ENCODE measurements at regions not wholly inside any gene's neighbourhood (a gene's known extent, or its start where the extent isn't known, plus 50 kb on each side); places are given as distances from the start of the nearest gene placed in this dataset.
"Not testable (repeated sequence)": the region's sequence is repeated elsewhere in the genome, so short reads cannot be mapped to it uniquely, and the experiment has no call there.

GRCh38 chr5:99317136-99317535 is 388.3 kb upstream of the CHD1 start:
- no peak for DNase-seq

DNA sequence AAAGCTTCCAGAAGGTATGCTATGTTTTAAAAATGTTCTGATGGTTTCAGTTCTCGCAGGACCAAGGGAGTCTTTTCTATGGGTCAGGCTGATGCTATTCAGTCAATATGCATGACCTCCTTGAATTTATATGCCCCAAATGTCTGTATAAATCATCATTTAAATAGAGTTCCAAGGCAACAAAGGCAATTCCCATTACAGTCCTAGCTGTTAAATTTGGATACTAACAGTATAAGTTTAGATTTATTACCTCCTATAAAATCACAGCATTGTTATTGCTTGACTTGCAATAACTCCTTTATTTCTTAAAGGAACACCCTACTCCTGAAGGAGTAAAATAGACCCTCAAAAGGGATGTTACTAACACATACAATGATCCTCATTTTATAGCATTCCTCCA is 387.7 kb upstream of the CHD1 start:
- no peak for DNase-seq

- no peak for DNase-seq
Measured at GRCh38 chr5:99315413-99316183, 386.8 kb upstream of the CHD1 start.

DNA sequence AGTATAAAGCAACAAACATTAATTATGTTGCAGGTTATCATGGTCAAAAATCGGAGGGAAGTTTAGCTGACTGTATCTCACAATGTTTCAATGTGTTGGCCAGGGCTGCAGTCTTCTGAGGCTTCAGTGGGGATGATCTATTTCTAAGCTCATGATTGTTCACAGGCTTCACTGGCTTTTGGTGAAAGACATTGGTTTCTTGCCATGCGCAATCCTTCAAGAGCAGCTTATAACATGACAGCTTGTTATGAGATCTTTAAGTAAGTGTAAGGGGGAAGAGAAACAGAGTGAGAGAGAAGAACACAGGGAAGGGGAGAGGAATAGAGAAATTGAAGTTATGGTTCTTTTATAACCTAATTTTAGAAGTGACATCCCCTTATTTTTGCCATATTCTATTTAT is 385.9 kb upstream of the CHD1 start:
- DNase-seq: no peak

DNA sequence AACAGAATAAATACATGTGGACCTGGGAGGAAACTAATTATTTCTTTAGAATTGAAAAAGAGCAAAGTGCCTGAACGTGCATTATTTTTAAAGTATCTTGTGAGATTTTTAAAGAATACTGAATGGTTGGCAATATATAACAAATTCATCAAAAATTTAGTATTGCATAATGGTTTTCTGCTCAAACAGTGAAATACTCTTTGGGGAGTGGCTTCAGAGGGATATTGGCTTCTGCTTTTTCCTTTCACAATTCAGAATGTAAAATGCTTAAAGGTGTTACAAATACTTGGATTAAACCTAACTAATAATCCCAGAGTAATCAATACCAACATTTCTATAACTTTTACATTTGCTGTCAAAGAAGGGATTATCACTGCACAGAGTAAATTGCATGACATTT is 379.3 kb upstream of the CHD1 start:
- DNase-seq: no peak

- no peak for DNase-seq
Measured at GRCh38 chr5:99305045-99305580, 376.3 kb upstream of the CHD1 start.

GRCh38 chr5:99285606-99286005 is 356.8 kb upstream of the CHD1 start:
- DNase-seq: no peak

DNA sequence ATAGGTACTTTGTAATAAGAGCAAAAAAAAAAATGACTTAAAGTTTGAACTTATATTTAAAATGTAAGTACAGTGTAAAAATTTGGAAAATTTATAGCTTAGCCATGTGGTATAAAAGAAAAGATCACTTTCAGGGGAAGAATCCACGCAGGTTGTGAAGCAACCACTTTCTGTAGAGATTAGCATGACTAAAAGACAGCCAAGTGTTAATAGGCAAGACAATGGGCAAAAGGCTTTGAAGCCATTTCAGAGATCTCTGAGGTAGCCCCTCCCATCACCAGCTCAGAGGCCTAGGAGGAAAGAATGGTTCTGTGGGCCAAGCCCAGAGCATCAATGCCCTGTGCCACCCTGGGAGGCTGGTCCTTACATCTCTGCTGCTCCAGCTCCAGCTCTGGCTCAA is 346.3 kb upstream of the CHD1 start:
- DNase-seq: no peak

GRCh38 chr5:99272576-99272975 is 343.8 kb upstream of the CHD1 start:
- no peak for DNase-seq

- no peak for DNase-seq
Measured at GRCh38 chr5:99258819-99259218, 330.0 kb upstream of the CHD1 start.

DNA sequence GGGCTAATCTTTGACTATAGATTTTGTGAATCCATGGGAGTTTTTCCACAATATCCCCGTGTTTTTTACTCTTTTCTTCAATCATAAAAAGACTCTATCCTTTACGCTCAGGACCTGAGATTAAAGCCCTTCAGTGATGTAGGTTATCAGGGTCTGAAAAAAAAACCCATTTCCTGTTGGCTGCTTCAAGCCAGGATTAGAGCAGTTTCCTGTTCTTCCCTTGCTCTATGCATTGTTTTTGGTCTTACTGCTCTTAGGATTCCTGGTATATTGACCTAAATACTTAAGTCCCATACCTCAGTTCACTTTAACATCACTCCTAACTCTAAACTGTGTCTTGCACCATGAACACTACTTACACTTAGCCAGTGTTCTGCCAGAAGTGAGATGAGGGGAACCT is 319.3 kb upstream of the CHD1 start:
- no peak for DNase-seq

DNA sequence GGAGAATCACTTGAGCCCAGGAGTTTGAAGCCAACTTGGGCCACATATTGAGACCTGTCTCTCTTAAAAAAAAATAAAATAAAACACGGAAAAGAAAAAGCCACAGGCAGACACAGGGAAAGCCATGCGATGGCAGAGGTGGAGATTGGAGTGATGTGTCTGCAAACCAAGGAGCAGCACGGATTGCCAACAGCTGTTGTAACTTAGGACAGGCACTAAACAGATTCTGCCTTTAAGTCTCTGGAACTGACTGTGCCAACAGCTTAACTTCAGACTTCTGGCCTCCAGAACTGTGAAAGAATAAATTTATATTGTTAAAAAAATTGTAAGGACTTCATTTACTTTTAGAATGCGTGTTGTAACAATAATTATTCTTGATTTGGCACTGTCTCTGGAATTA is 318.5 kb upstream of the CHD1 start:
- no peak for DNase-seq

GRCh38 chr5:99243111-99243510 is 314.3 kb upstream of the CHD1 start:
- DNase-seq: no peak

DNA sequence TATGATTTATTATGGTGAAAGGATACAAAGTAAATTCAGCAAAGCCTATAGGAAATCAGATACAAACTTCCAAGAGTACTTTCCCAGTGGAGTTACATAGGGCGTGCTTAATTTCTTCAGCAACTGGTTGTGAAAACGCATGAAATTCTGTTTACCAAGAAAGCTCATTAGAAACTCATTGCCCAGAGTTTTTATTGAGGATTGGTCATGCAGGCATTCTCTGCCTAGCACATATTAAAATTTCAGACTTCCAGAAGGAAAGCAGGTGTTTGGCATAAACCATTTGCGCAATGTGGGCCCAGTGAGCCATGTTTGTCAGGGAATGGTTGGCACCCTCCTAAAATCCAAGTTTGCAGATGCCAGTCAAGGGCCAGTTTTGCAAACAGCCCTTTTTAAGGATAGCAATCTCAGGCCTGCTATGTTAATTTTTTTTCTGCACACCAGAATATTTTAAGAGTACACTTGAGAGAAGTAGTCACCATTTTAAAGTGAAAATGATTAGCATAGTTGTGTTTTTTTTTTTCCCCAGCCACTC is 311.1 kb upstream of the CHD1 start:
- no peak for DNase-seq

DNA sequence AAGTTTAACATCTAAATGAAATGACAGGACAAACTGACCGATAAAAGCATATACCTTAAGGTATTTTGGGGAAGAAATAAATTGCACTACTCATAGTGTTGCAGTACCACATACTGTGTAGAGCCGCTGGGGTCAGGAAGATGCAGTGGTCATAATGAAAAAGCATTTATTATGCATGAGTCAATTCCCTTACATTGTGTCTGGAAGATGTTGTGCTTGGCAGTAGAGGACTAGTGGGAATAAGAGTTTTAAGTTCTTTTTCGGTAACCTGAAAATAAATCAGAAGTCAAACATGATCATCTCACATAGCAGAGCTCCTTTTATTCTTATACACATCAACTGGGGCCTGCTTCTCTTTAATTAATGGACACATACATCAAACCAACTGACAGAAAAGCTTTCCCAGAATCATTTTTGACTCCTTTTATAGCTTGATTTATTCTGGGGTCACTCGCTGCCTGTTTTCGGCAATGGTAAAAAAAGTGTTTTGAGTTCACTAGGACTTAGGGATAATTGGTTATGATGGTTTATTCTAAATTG is 262.5 kb upstream of the CHD1 start:
- no peak for DNase-seq

- no peak for DNase-seq
Measured at GRCh38 chr5:99187611-99188010, 258.8 kb upstream of the CHD1 start.

DNA sequence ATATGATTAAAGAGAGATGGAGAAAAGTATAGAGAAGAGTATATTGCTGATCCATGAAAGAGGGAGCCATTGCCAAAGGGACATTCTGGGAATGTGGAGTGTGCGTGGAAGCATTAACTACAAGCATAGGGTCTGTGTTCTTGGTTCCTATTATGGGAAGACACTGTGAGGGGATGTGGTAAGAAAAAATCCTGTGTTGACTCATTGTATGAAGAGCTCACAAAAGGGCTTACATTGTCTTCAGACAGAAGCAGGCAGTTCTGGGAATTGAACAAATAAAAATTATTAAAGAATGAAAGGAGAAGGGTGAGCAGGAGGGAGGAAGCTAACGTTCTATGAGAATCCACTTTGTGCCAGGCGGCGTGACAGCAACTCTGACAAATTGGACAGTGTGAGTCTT is 250.4 kb upstream of the CHD1 start:
- no peak for DNase-seq

- no peak for DNase-seq
Measured at GRCh38 chr5:99177796-99178195, 249.0 kb upstream of the CHD1 start.

- DNase-seq: no peak
Measured at GRCh38 chr5:99176186-99176585, 247.4 kb upstream of the CHD1 start.

- no peak for DNase-seq
Measured at GRCh38 chr5:99169309-99169708, 240.5 kb upstream of the CHD1 start.

DNA sequence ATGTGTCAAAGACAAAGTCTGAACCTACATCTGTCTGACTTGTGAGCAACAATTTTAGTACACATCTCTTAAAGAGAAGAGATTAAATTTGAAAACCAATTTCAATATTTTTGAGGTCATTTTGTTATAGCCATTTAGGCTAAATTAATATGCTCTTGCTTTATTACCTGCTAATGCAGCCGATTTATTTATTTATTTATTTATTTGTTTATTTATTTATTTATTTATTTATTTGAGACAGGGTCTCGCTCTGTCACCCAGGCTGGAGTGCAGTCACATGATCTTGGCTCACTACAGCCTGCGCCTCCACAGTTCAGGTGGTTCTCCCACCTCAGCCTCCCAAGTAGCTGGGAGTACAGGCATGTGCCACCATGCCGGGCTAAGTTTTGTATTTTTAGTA is 232.7 kb upstream of the CHD1 start:
- DNase-seq: not testable (repeated sequence)

GRCh38 chr5:99156688-99157087 is 227.9 kb upstream of the CHD1 start:
- DNase-seq: no peak

DNA sequence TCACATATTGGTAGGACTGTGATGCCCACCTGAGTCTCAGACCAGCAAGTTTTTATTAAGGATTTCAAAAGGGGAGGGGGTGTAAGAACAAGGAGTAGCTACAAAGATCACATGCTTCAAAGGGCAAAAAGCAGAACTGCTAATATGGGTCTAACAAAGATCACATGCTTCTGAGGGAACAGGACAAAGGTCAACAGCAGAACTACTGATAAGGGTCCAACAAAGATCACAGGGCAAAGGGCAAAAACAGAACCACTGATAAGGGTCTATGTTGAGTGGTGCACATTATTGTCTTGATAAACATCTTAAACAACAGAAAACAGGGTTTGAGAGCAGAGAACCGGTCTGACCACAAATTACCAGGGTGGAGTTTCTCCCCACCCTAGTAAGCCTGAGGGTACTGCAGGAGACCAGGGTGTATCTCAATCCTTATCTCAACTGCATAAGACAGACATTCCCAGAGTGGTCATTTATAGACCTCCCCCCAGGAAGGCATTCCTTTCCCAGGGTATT is 214.5 kb upstream of the CHD1 start:
- not testable (repeated sequence) for DNase-seq

All from amygdala (tissue), 56 donors.